HG02870 (cell line): ENCODE measurements at regions not wholly inside any gene's neighbourhood (a gene's known extent, or its start where the extent isn't known, plus 50 kb on each side); places are given as distances from the start of the nearest gene placed in this dataset.

ENCODE experiments used
- ATAC-seq: cut with Tn5 transposase; IDR thresholded peaks from one replicate; pipeline ENCODE4 v1.9.1; 2021; ENCODE audit warnings: mild to moderate bottlenecking, moderate library complexity; ENCODE audit not compliant: unreplicated experiment

- no peak for ATAC-seq
Measured at GRCh38 chr11:116172156-116172555, 600.6 kb downstream of the BUD13 start.

DNA sequence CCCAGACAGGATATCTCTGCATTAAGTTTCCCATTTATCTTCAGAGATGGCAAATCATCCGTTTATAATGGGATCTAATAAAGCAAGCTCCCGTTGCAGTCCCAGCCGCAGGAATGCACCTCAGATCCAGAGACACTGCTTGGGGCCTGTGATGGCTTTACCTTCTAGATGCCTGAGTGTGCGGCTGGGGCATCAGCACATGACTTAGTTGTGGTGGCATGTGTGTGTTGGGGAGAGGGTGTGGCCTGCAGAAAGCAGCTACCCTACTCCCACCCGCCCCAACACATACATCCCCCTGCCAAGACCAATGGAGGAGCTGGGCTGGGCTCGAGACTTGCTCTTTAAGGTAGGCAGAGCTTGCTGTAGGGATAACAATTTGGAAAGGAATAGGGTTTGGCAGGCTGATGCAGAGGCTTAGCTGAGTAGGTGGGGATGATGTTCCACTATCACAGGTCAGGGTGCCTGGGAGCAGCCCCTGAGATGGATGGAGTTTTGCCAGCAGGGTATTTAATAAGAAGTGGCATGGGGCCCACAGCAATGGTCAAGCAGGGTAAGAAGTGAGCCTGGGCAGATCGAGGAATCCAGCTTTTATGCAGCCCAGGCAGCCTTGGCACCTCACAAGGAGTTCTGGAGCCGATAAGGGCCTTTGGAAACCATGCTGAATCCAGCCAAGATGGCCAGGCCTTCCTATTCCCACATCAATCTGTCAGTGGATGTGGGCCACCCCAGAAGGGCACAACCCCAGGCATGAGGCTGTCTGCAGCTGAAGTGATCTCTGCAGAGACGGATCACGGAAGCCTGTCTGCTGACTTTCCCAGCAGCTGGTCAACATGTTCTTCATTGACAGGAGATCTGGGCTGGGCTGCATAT is 601.3 kb downstream of the BUD13 start:
- no peak for ATAC-seq

DNA sequence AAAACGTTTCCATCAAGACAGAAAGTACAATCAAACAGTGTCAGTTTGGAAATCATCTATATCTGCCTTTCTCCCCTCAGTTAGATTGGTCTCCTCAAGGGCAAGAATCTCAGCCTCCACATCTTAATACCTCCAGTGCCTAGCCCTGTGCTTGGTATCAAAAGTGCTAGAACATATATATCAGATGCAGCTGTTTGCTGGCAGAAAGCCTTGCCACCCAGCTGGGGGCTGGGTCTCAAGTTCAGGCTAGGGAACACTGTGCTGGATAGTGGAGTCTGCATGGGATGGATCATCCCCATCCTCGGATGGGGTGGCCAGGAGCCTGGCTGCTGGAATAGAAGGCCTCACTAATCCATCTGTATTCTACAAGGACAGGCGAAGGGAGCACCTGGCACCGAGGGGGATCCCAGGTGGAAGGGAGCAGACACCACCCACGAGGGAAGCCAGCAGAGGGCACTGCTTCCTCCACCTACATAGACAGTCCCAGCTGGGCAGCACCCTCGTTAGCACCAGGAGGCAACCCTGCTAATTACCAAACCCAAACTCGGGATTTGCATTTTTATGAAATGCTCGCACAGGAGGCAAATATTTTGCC is 602.2 kb downstream of the BUD13 start:
- no peak for ATAC-seq

DNA sequence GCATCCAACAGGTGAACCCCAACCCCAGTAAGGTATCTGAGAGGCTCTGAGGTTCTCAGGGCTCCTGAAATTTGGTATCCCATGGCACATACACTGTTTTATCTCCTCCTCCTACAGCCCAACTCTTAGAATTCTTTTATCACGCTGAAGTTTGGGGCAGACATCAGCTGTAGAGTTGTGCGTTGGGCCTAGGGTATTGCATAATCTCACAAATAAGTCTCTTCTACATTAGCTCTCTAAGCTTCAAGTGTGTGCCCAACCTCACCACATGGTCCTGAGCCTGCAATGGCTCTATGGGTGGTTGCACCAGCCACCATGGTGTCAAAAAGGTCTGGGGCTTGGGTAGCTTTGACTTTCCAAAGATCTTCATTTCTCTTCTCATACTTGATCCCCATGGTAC is 603.0 kb downstream of the BUD13 start:
- no peak for ATAC-seq

DNA sequence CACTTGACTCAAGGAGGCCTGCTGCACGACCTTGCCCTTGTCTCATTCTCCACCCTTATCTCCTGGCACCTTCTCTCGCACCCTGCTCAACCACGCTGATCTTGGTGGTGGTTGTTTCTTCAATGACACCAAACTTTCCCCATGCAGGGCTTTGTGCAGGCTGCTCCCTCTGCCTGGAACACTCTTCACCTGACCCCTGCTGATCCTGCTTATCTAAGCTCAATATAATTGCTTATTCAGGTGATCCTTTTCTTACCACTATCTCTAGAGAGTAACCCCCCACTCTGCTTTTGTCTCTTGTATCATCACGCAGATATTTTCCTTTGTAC is 604.4 kb downstream of the BUD13 start:
- no peak for ATAC-seq

- no peak for ATAC-seq
Measured at GRCh38 chr11:116167706-116168458, 604.9 kb downstream of the BUD13 start.

- no peak for ATAC-seq
Measured at GRCh38 chr11:116166573-116167465, 606.0 kb downstream of the BUD13 start.

DNA sequence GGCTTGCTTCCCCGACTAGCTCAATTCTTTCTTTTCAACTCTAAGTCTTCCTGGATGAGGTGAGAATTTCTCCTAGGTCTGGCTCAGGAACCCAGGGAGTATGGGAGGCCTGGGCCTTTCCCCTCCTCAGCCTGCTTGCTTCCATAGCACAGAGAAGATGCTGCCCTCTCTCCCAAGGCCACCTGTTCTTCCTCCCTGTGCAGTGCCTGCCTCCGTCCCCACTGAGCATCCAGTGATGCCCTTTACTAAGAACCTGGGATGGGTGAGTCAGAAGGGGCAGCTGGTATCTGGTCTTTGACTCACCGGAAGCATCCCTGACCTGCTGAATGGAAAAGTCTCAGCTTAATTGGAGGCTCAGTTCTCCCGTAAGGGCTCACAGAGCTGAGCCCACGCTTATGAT is 607.9 kb downstream of the BUD13 start:
- no peak for ATAC-seq

DNA sequence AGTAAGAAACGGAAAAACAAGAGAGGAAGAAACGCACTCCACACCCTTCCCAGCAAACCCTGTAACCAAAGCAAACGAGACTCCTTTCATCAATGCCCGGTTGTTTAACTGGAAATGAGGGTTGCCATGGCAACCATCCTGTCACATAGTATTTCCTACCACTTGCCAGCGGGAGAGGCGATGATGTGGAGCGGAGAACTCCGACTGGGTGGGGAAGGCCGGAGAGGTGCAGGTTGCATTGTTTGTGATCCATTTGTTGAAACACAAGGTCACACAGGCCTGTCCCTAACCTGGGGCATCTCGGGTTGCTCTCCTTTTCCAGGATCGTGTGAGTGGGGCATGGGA is 609.9 kb downstream of the BUD13 start:
- ATAC-seq, result no peak

DNA sequence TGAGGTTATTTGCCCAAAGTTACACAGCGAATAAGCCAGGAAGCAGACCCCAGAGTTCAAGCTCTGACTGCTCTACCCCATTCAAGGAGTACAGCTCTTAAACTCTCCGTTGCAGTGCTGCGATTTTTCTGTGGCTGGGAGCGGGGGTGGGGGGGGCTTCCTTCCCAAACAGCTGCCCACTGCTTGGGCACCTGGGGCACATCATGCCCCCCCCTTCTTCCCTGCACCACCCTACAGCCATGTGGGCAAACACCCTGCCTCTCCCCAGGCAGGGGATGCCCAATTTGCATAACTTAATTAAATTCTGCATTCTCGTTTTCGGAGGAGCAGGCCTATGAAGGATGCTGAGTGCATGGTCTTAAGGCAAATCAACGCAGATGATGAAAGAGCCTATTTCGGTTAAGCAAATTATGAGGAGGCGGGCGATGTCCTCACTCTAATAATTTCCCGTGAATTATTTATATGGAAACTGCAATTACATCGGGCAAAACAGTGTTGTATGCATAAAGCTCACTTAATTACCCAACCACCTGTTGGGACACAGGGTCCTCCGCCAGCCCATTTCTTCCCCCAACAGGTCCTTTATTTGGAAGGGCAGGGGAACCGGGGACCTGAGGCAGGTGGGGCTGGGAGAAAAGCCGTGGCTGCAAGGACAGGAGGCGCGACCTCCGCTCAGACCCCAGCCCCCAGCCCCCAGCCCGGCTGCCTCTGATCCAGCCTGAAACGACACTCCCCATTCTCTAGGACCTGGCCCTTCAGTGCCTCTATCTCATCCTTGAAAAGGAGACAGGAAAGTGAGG is 610.5 kb downstream of the BUD13 start:
- no peak for ATAC-seq

- no peak for ATAC-seq
Measured at GRCh38 chr11:116148645-116149044, 624.1 kb downstream of the BUD13 start.

DNA sequence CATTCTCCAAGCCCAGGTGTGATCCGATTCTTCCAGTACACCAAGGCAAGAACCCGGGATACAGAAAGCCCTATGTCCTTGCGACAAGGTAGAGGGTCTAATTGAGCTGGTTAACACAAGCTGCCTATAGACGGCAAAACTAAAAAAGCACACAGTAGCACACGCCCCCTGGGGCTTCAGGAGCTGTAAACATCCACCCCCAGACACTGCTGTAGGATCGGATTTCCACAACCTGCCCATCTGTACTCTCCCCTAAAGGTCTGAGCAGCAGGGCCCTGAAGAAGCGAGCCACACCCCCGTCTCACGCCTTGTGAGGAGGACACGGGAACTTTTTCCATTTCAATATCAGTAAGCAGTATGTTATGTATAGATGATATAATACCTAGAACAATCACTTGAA is 624.7 kb downstream of the BUD13 start:
- ATAC-seq, result no peak

GRCh38 chr11:116145187-116145865 is 627.5 kb downstream of the BUD13 start:
- no peak for ATAC-seq

- no peak for ATAC-seq
Measured at GRCh38 chr11:116144387-116144958, 628.3 kb downstream of the BUD13 start.

DNA sequence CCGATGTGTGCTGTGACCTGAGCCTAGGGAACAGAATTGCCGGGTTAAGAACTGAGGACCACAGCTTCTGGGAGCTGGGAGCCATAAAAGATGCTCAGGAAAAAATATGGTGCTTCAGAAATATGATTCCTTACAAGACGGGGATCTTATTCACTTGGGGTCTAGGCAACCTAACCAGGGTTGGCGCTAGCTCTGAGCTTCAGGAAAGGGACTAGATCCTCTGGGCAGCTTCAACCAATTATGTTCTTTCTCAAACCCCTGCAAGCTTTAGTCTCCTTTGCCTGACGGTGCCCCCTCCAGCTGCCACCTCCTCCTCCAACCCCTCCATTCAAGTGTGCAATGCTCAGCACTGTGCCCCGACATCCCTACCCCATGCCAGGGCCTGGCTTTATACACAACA is 634.1 kb upstream of the CADM1 start:
- no peak for ATAC-seq

DNA sequence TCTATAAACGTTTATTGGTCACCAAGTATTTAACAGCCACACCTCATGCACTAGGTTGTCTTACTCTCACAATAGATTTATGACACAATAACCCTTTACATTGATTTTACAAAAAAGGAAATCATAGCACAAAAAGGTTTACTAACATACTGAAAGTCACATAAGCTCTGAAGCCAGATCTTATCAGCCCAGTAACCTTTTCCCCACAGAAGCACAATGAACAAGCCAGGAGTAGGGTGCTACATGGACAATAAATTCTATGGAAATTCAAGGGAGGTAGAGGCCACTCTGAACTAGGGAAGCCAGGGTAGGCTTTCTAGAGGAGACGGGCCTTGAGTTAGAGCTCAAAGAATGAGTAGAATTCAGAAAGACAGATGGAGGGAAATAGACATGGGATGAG is 633.5 kb upstream of the CADM1 start:
- no peak for ATAC-seq

- ATAC-seq, result no peak
Measured at GRCh38 chr11:116136987-116137674, 632.9 kb upstream of the CADM1 start.

GRCh38 chr11:116135891-116136290 is 631.7 kb upstream of the CADM1 start:
- no peak for ATAC-seq

- no peak for ATAC-seq
Measured at GRCh38 chr11:116134450-116134849, 630.2 kb upstream of the CADM1 start.
